ENCODE measurements at regions not wholly inside any gene's neighbourhood (a gene's known extent, or its start where the extent isn't known, plus 50 kb on each side); places are given as distances from the start of the nearest gene placed in this dataset.
"Not testable (repeated sequence)": the region's sequence is repeated elsewhere in the genome, so short reads cannot be mapped to it uniquely, and the experiment has no call there.

DNA sequence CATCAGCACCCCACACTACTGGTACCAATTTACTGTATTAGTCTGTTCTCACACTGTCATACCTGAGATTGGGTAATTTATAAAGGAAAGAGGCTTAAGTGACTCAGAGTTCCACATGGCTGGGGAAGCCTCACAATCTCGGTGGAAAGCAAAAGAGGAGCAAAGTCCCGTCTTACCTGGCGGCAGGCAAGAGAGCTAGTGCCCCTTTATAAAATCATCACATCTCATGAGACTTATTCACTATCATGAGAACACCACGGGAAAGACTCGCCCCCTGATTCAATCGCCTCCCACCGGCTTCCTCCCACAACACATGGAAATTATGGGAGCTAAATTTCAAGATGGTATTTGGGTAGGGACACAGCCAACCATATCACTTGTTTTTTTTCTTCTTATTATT is 717.2 kb downstream of the TRIB2 start:
- no peak overlapping the region for H3K4me3 ChIP-seq
- 94 to 97% methylated on average over 5 to 7 of the region's 7 CpGs for WGBS, 2 donors (ENCODE audit: low coverage in 1 of 2)
- no peaks in the 10 kb centered on the region for H3K4me1 ChIP-seq
- in situ Hi-C loops (cut with MboI; ENCODE audit: low pct_ligation_motif_present in 1 of 4, low pct_unique_long_range_greater_than_20kb in 1 of 4, low sequenced_read_pairs in 3 of 4) (no loop called here), intact Hi-C loops (cut with DNase I; ENCODE audit: low total_unique reads) (no loop called here)
- TF ChIP-seq EP300 (IDR thresholded peaks at IDR 0.05; ENCODE audit: low read depth) (no peak), POLR2AphosphoS5 (IDR thresholded peaks at IDR 0.05) (no peak), POLR2A (IDR thresholded peaks at IDR 0.05) (no peak)
- TF ChIP-seq, protein P1, sequence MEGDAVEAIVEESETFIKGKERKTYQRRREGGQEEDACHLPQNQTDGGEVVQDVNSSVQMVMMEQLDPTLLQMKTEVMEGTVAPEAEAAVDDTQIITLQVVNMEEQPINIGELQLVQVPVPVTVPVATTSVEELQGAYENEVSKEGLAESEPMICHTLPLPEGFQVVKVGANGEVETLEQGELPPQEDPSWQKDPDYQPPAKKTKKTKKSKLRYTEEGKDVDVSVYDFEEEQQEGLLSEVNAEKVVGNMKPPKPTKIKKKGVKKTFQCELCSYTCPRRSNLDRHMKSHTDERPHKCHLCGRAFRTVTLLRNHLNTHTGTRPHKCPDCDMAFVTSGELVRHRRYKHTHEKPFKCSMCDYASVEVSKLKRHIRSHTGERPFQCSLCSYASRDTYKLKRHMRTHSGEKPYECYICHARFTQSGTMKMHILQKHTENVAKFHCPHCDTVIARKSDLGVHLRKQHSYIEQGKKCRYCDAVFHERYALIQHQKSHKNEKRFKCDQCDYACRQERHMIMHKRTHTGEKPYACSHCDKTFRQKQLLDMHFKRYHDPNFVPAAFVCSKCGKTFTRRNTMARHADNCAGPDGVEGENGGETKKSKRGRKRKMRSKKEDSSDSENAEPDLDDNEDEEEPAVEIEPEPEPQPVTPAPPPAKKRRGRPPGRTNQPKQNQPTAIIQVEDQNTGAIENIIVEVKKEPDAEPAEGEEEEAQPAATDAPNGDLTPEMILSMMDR (IDR thresholded peaks at IDR 0.05): no peak
- no peak overlapping the region for H3K27ac ChIP-seq
- no peaks in the 10 kb centered on the region for H3K36me3 ChIP-seq
- no peak for DNase-seq
- no peaks in the 10 kb centered on the region for H3K9me3 ChIP-seq
- H3K27me3 ChIP-seq: no peaks in the 10 kb centered on the region

- in situ Hi-C loops (cut with MboI; ENCODE audit: low pct_ligation_motif_present in 1 of 4, low pct_unique_long_range_greater_than_20kb in 1 of 4, low sequenced_read_pairs in 3 of 4); H3K4me3 ChIP-seq; DNase-seq; H3K4me1 ChIP-seq; H3K27me3 ChIP-seq; H3K9me3 ChIP-seq; intact Hi-C loops (cut with DNase I; ENCODE audit: low total_unique reads); H3K27ac ChIP-seq; H3K36me3 ChIP-seq: not testable (repeated sequence)
- 33 to 49% methylated on average over 4 of the region's 4 CpGs for WGBS, 2 donors (ENCODE audit: low coverage in 1 of 2)
Measured at GRCh38 chr2:13443554-13444261, 727.0 kb downstream of the TRIB2 start.

GRCh38 chr2:13462464-13462863 is 745.7 kb downstream of the TRIB2 start:
- no peak overlapping the region for H3K4me3 ChIP-seq

GRCh38 chr2:13466076-13466475 is 749.3 kb downstream of the TRIB2 start:
- 35 to 38% methylated on average over 2 of the region's 2 CpGs for WGBS, 2 donors (ENCODE audit: low coverage in 1 of 2)
- H3K36me3 ChIP-seq: no peaks in the 10 kb centered on the region
- in situ Hi-C loops (cut with MboI; ENCODE audit: low pct_ligation_motif_present in 1 of 4, low pct_unique_long_range_greater_than_20kb in 1 of 4, low sequenced_read_pairs in 3 of 4) (no loop called here), intact Hi-C loops (cut with DNase I; ENCODE audit: low total_unique reads) (no loop called here)
- H3K4me3 ChIP-seq: no peak overlapping the region
- no peaks in the 10 kb centered on the region for H3K4me1 ChIP-seq
- no peak for DNase-seq
- no peaks in the 10 kb centered on the region for H3K27me3 ChIP-seq
- no peak overlapping the region for H3K27ac ChIP-seq
- no peaks in the 10 kb centered on the region for H3K9me3 ChIP-seq
- no peak for TF ChIP-seq POLR2A (IDR thresholded peaks at IDR 0.05)
- no peak for TF ChIP-seq POLR2AphosphoS5 (IDR thresholded peaks at IDR 0.05)

More at GRCh38 chr2:13462464-13462863, 745.7 kb downstream of the TRIB2 start:
- intact Hi-C loops (cut with DNase I; ENCODE audit: low total_unique reads): no loop called here
- no peaks in the 10 kb centered on the region for H3K9me3 ChIP-seq
- no peaks in the 10 kb centered on the region for H3K27me3 ChIP-seq
- in situ Hi-C loops (cut with MboI; ENCODE audit: low pct_ligation_motif_present in 1 of 4, low pct_unique_long_range_greater_than_20kb in 1 of 4, low sequenced_read_pairs in 3 of 4): no loop called here
- no peak overlapping the region for H3K27ac ChIP-seq
- TF ChIP-seq POLR2AphosphoS5 (IDR thresholded peaks at IDR 0.05) (no peak), EP300 (IDR thresholded peaks at IDR 0.05; ENCODE audit: low read depth) (no peak), POLR2A (IDR thresholded peaks at IDR 0.05) (no peak)
- TF ChIP-seq, protein P1 (IDR thresholded peaks at IDR 0.05): no peak
- no peaks in the 10 kb centered on the region for H3K4me1 ChIP-seq
- H3K36me3 ChIP-seq: no peaks in the 10 kb centered on the region
- 31 to 70% methylated on average over 1 of the region's 1 CpG for WGBS, 2 donors (ENCODE audit: low coverage in 1 of 2)
- DNase-seq: no peak

DNA sequence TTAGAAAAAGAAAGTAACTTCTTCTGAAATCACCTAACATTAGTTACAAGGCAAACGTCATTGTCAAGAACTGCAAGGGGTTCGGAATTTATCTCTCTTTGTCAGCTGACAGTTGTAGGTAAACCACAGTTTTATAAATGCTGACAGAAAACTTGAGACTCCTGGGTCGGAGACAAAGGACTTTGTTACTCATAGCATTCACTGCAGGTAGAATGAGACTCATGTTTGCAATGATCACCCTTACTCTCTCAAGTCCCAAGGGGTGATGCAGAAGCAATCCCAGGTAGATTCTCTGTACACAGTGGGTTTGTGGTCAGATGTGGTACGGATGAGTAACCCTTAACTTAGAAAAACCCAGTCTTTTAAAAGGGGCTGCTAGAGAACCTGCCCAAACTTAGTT is 757.8 kb downstream of the TRIB2 start:
- H3K36me3 ChIP-seq: no peaks in the 10 kb centered on the region
- H3K27ac ChIP-seq: no peak overlapping the region
- no peak for DNase-seq
- in situ Hi-C loops (cut with MboI; ENCODE audit: low pct_ligation_motif_present in 1 of 4, low pct_unique_long_range_greater_than_20kb in 1 of 4, low sequenced_read_pairs in 3 of 4) (no loop called here), intact Hi-C loops (cut with DNase I; ENCODE audit: low total_unique reads) (no loop called here)
- H3K27me3 ChIP-seq: no peaks in the 10 kb centered on the region
- no peak for TF ChIP-seq POLR2AphosphoS5 (IDR thresholded peaks at IDR 0.05)
- no peaks in the 10 kb centered on the region for H3K9me3 ChIP-seq
- no peaks in the 10 kb centered on the region for H3K4me1 ChIP-seq
- WGBS, 2 donors (ENCODE audit: low coverage in 1 of 2): 66 to 73% methylated on average over 2 to 4 of the region's 4 CpGs
- no peak overlapping the region for H3K4me3 ChIP-seq

DNA sequence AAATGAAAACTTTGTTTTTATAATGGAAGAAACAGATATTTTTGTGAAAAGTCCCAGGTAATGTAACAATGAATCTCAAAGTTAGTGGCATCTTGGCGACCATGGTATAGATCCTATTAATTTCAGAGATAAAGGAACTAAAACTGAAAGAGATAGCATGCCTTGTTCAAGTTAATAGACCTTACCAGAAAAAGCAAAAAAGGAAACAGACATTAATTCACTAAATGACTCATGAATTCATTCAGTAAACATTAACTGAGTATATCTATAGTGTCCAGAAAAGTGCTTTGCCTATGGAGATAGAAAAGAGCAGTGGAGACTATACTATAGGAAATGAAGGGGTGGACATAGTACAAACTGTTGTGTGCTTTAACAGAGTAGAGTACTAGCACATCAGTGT is 763.3 kb downstream of the TRIB2 start:
- 45 to 65% methylated on average over 1 of the region's 1 CpG for WGBS, 2 donors (ENCODE audit: low coverage in 1 of 2)
- TF ChIP-seq, protein P1 (IDR thresholded peaks at IDR 0.05): no peak
- TF ChIP-seq EP300 (IDR thresholded peaks at IDR 0.05; ENCODE audit: low read depth): no peak
- no peak for TF ChIP-seq POLR2AphosphoS5 (IDR thresholded peaks at IDR 0.05)
- TF ChIP-seq POLR2A (IDR thresholded peaks at IDR 0.05): no peak
- no peak for DNase-seq
- H3K4me3 ChIP-seq: no peak overlapping the region
- no peaks in the 10 kb centered on the region for H3K4me1 ChIP-seq
- in situ Hi-C loops (cut with MboI; ENCODE audit: low pct_ligation_motif_present in 1 of 4, low pct_unique_long_range_greater_than_20kb in 1 of 4, low sequenced_read_pairs in 3 of 4) (no loop called here), intact Hi-C loops (cut with DNase I; ENCODE audit: low total_unique reads) (no loop called here)
- no peaks in the 10 kb centered on the region for H3K9me3 ChIP-seq
- no peak overlapping the region for H3K27ac ChIP-seq
- H3K36me3 ChIP-seq: no peaks in the 10 kb centered on the region
- H3K27me3 ChIP-seq: no peaks in the 10 kb centered on the region
